ENCODE measurements at regions not wholly inside any gene's neighbourhood (a gene's known extent, or its start where the extent isn't known, plus 50 kb on each side); places are given as distances from the start of the nearest gene placed in this dataset.

- no peak for DNase-seq
Measured at GRCh38 chr1:221316491-221317056, 425.3 kb downstream of the DUSP10 start.

GRCh38 chr1:221317537-221317936 is 424.4 kb downstream of the DUSP10 start:
- no peak for DNase-seq

- no peak for DNase-seq
Measured at GRCh38 chr1:221327954-221328353, 413.9 kb downstream of the DUSP10 start.

- no peak for DNase-seq
Measured at GRCh38 chr1:221328371-221328770, 413.5 kb downstream of the DUSP10 start.

GRCh38 chr1:221331273-221332183 is 410.4 kb downstream of the DUSP10 start:
- no peak for DNase-seq

- no peak for DNase-seq
Measured at GRCh38 chr1:221334062-221334461, 407.8 kb downstream of the DUSP10 start.

GRCh38 chr1:221335161-221336101 is 406.5 kb downstream of the DUSP10 start:
- DNase-seq = no peak

GRCh38 chr1:221336126-221336525 is 405.8 kb downstream of the DUSP10 start:
- no peak for DNase-seq

GRCh38 chr1:221337106-221337505 is 404.8 kb downstream of the DUSP10 start:
- no peak for DNase-seq

GRCh38 chr1:221343136-221343535 is 398.8 kb downstream of the DUSP10 start:
- no peak for DNase-seq

- DNase-seq = no peak
Measured at GRCh38 chr1:221343607-221344006, 398.3 kb downstream of the DUSP10 start.

GRCh38 chr1:221344693-221345092 is 397.2 kb downstream of the DUSP10 start:
- DNase-seq = no peak

GRCh38 chr1:221347706-221348105 is 394.2 kb downstream of the DUSP10 start:
- DNase-seq = no peak

GRCh38 chr1:221350091-221350490 is 391.8 kb downstream of the DUSP10 start:
- no peak for DNase-seq

GRCh38 chr1:221356693-221357092 is 385.2 kb downstream of the DUSP10 start:
- DNase-seq = no peak

- no peak for DNase-seq
Measured at GRCh38 chr1:221363039-221363438, 378.9 kb downstream of the DUSP10 start.

- no peak for DNase-seq
Measured at GRCh38 chr1:221366495-221367110, 375.3 kb downstream of the DUSP10 start.

GRCh38 chr1:221371705-221372104 is 370.2 kb downstream of the DUSP10 start:
- DNase-seq = no peak

GRCh38 chr1:221373795-221374194 is 368.1 kb downstream of the DUSP10 start:
- no peak for DNase-seq

GRCh38 chr1:221376286-221376685 is 365.6 kb downstream of the DUSP10 start:
- no peak for DNase-seq

- no peak for DNase-seq
Measured at GRCh38 chr1:221381910-221382623, 359.8 kb downstream of the DUSP10 start.

- DNase-seq = no peak
Measured at GRCh38 chr1:221392453-221392852, 349.4 kb downstream of the DUSP10 start.
